ENCODE measurements at regions not wholly inside any gene's neighbourhood (a gene's known extent, or its start where the extent isn't known, plus 50 kb on each side); places are given as distances from the start of the nearest gene placed in this dataset.

DNA sequence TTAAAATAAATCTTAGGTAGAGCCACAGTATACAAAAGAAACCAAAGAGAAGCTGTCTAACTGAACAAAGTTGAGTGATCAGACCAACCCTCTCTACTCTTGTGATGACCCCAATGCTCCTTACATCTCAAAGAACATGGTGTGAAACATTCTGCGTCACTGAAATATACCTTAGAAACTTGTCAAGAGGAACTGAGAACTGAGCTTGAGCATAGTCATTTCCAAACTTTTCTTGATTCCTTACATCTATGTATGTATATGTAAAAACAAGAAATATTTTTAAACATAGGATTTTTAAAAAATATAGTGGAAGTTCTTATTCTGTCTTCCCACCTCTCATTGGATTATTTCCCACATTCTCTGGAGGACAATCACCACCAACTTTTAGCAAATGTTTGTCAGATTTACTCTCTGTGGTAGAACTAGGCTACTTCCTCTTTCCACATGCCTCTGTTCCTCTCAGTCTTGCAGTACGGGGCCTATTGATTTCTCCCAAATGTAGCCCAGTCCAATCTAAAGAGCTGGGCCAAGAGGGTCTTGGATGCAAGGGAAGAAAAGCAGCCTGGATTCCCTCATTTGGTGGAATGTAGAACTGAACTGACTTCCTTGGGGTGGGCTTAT is 98.2 kb upstream of the HHIP start:
- TF ChIP-seq, protein P1, sequence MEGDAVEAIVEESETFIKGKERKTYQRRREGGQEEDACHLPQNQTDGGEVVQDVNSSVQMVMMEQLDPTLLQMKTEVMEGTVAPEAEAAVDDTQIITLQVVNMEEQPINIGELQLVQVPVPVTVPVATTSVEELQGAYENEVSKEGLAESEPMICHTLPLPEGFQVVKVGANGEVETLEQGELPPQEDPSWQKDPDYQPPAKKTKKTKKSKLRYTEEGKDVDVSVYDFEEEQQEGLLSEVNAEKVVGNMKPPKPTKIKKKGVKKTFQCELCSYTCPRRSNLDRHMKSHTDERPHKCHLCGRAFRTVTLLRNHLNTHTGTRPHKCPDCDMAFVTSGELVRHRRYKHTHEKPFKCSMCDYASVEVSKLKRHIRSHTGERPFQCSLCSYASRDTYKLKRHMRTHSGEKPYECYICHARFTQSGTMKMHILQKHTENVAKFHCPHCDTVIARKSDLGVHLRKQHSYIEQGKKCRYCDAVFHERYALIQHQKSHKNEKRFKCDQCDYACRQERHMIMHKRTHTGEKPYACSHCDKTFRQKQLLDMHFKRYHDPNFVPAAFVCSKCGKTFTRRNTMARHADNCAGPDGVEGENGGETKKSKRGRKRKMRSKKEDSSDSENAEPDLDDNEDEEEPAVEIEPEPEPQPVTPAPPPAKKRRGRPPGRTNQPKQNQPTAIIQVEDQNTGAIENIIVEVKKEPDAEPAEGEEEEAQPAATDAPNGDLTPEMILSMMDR (IDR thresholded peaks at IDR 0.05), result no peak
- no peak for TF ChIP-seq EZH2 (IDR thresholded peaks at IDR 0.05)
